DND-41 (cell line): ENCODE measurements at regions not wholly inside any gene's neighbourhood (a gene's known extent, or its start where the extent isn't known, plus 50 kb on each side); places are given as distances from the start of the nearest gene placed in this dataset.

ENCODE experiments used
- CTCF ChIP-seq: IDR thresholded peaks from 2 replicates; pipeline ENCODE4 v1.5.1; 2012; ENCODE audit warnings: borderline replicate concordance, low read length, moderate library complexity, mild to moderate bottlenecking; ENCODE audit not compliant: poor library complexity, severe bottlenecking; ENCODE audit errors: extremely low read depth
- EZH2 ChIP-seq: IDR thresholded peaks from 3 replicates; pipeline ENCODE4 v1.6.1; 2012; ENCODE audit warnings: borderline replicate concordance, low read depth, mild to moderate bottlenecking, moderate library complexity, low read length, inconsistent platforms; ENCODE audit not compliant: severe bottlenecking

GRCh38 chr1:30248774-30249173 is 474.6 kb downstream of the MATN1 start:
- TF ChIP-seq EZH2 (no peak), CTCF (no peak)
